Mesothelial cell of epicardium (in vitro differentiated cells): ENCODE measurements at regions not wholly inside any gene's neighbourhood (a gene's known extent, or its start where the extent isn't known, plus 50 kb on each side); places are given as distances from the start of the nearest gene placed in this dataset.
"Not testable (repeated sequence)": the region's sequence is repeated elsewhere in the genome, so short reads cannot be mapped to it uniquely, and the experiment has no call there.

Experiments
- DNase-seq, 2 experiments: peaks; one replicate each; pipeline ENCODE4 v3.0.0; 2021; ENCODE audit warnings: low spot score in 2 of 2; ENCODE audit not compliant: unreplicated experiment in 2 of 2
- H3K27ac Mint-ChIP-seq: 2 replicates; pipeline ENCODE4 v1.8.0; 2021; ENCODE audit warnings: mixed read lengths
- H3K27me3 Mint-ChIP-seq: 2 replicates; pipeline ENCODE4 v1.8.0; 2021; ENCODE audit warnings: low read depth, mixed read lengths
- H3K36me3 Mint-ChIP-seq: 2 replicates; pipeline ENCODE4 v1.8.0; 2021; ENCODE audit warnings: mixed read lengths
- H3K4me1 Mint-ChIP-seq: 2 replicates; pipeline ENCODE4 v1.8.0; 2021; ENCODE audit warnings: mixed read lengths
- H3K4me3 Mint-ChIP-seq: 2 replicates; pipeline ENCODE4 v1.8.0; 2021; ENCODE audit warnings: mild to moderate bottlenecking, moderate library complexity, mixed read lengths
- H3K9me3 Mint-ChIP-seq: 2 replicates; pipeline ENCODE4 v1.8.0; 2021; ENCODE audit warnings: mixed read lengths
- TF ChIP-seq, protein P1 (sequence below): fragments of 200-600 bp; sonication (generic); IDR thresholded peaks from one replicate; pipeline ENCODE4 v1.5.0; 2021; ENCODE audit warnings: antibody characterized with exemption; ENCODE audit not compliant: unreplicated experiment

DNA sequence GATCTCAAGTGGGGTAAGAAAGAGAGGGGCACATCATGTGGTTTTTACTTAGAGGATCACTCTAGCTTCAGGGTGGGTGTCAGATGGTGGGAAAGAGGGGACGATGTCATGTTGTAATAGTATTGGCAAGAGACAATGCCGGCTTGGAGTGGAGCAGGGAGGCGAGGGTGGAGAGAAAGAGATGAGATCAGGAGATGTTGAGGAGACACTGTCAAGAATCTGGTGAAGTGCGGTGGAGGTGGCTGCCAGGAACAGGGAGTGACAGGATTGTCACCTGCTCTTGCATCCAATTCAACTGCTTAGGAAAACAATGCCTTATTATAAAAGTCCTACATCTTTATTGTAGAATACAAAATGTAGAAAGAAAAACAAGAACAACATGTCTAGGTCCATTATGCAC lies 63.0 kb upstream of the MKI67 start:
- no peak for DNase-seq
- Mint-ChIP-seq H3K27me3 (peaks cover 8% of the 10 kb centered on the region), H3K4me1 (peaks cover 17% of the 10 kb centered on the region), H3K36me3 (no peaks in the 10 kb centered on the region), H3K9me3 (no peaks in the 10 kb centered on the region), H3K4me3 (no peak overlapping the region), H3K27ac (no peak overlapping the region)
- TF ChIP-seq, protein P1, sequence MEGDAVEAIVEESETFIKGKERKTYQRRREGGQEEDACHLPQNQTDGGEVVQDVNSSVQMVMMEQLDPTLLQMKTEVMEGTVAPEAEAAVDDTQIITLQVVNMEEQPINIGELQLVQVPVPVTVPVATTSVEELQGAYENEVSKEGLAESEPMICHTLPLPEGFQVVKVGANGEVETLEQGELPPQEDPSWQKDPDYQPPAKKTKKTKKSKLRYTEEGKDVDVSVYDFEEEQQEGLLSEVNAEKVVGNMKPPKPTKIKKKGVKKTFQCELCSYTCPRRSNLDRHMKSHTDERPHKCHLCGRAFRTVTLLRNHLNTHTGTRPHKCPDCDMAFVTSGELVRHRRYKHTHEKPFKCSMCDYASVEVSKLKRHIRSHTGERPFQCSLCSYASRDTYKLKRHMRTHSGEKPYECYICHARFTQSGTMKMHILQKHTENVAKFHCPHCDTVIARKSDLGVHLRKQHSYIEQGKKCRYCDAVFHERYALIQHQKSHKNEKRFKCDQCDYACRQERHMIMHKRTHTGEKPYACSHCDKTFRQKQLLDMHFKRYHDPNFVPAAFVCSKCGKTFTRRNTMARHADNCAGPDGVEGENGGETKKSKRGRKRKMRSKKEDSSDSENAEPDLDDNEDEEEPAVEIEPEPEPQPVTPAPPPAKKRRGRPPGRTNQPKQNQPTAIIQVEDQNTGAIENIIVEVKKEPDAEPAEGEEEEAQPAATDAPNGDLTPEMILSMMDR, result no peak

DNA sequence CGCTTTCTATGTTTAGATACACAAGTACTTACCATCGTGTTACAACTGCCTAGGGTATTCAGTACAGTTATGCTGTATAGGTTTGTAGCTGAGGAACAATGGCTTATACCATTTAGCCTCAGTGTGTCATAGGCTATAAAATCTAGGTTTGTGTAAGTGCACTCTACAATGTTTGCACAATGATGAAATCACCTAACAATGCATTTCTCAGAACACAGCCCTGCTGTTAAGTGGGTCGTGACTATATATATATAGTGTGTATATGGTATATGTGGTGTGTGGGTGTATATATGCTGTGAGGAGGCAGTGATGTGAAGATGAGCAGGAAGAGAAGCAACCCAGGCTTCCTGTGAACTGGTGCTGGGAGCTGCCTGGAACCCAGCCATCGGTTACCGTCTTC lies 65.6 kb upstream of the MKI67 start:
- peaks cover 6% of the 10 kb centered on the region for H3K27me3 Mint-ChIP-seq
- no peak overlapping the region for H3K4me3 Mint-ChIP-seq
- peaks cover 17% of the 10 kb centered on the region for H3K4me1 Mint-ChIP-seq
- H3K36me3 Mint-ChIP-seq, result no peaks in the 10 kb centered on the region
- no peak for DNase-seq
- TF ChIP-seq, protein P1, result no peak
- no peaks in the 10 kb centered on the region for H3K9me3 Mint-ChIP-seq
- no peak overlapping the region for H3K27ac Mint-ChIP-seq

GRCh38 chr10:128201826-128202225 lies 75.6 kb upstream of the MKI67 start:
- not testable (repeated sequence) for H3K36me3 Mint-ChIP-seq, H3K9me3 Mint-ChIP-seq, H3K4me3 Mint-ChIP-seq, H3K27ac Mint-ChIP-seq, H3K4me1 Mint-ChIP-seq, DNase-seq
- peaks cover 13% of the 10 kb centered on the region for H3K27me3 Mint-ChIP-seq

DNA sequence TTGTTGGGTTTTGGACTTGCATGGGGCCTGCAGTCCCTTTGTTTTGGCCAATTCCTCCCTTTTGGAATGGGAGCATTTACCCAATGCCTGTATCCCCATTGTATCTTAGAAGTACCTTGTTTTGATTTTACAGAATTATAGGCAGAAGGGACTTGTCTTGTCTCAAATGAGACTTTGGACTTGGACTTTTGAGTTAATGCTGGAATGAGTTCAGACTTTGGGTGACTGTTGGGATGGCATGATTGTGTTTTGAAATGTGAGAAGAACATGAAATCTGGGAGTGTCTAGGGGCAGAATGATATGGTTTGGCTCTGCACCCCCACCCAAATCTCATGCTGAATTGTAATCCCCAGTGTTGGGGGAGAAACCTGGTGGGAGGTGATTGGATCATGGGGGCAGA lies 76.8 kb upstream of the MKI67 start:
- H3K4me3 Mint-ChIP-seq, result no peak overlapping the region
- no peaks in the 10 kb centered on the region for H3K4me1 Mint-ChIP-seq
- H3K27ac Mint-ChIP-seq, result no peak overlapping the region
- peaks cover 9% of the 10 kb centered on the region for H3K9me3 Mint-ChIP-seq
- TF ChIP-seq, protein P1, result no peak
- H3K27me3 Mint-ChIP-seq, result peaks cover 13% of the 10 kb centered on the region
- DNase-seq, result no peak
- H3K36me3 Mint-ChIP-seq, result no peaks in the 10 kb centered on the region

DNA sequence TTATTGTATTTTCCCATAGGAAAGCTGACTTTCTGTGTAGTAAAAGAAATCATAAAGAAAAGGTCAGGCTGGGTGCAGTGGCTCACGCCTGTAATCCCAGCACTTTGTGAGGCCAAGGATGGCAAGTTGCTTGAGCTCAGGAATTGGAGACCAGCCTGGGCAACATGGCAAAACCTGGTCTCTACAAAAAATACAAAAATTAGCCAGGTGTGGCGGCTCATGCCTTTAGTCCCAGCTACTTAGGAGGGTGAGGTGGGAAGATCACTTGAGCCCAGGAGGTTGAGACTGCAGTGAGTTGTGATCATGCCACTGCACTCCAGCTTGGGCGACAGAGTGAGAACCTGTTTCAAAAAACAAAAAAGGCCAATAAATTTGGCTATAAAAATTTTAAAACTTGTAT lies 79.4 kb upstream of the MKI67 start:
- DNase-seq, H3K4me1 Mint-ChIP-seq, H3K9me3 Mint-ChIP-seq, H3K4me3 Mint-ChIP-seq, H3K36me3 Mint-ChIP-seq, H3K27ac Mint-ChIP-seq: not testable (repeated sequence)
- peaks cover 19% of the 10 kb centered on the region for H3K27me3 Mint-ChIP-seq

DNA sequence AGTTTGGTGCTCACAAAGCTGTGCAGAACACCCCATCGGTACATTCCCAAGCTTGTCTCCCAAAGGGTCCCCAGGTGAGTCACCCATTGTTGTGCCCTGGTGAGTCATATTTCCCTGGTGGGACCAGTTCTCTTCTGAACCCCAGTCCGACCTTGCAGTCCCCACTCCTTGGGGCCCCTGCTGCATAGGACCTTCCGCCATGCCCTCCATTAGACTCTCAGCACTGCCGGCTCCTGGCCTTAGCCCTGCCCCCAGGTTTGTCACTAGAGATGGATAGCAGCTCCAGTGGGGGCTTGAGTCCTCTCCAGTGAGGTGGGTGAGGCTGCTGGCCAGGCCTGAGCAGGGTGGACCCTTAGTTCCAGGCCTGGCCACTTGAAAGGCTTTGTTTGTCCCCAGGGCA lies 80.5 kb upstream of the MKI67 start:
- peaks cover 4% of the 10 kb centered on the region for H3K9me3 Mint-ChIP-seq
- H3K4me1 Mint-ChIP-seq, result peaks cover 2% of the 10 kb centered on the region
- H3K27ac Mint-ChIP-seq, result no peak overlapping the region
- H3K4me3 Mint-ChIP-seq, result no peak overlapping the region
- peaks cover 19% of the 10 kb centered on the region for H3K27me3 Mint-ChIP-seq
- TF ChIP-seq, protein P1, result no peak
- H3K36me3 Mint-ChIP-seq, result no peaks in the 10 kb centered on the region
- no peak for DNase-seq

GRCh38 chr10:128209862-128210214 lies 83.6 kb upstream of the MKI67 start:
- DNase-seq, result no peak
- H3K27ac Mint-ChIP-seq, result no peak overlapping the region
- TF ChIP-seq, protein P1, result no peak
- no peaks in the 10 kb centered on the region for H3K36me3 Mint-ChIP-seq
- H3K27me3 Mint-ChIP-seq, result peaks cover 41% of the 10 kb centered on the region
- H3K4me3 Mint-ChIP-seq, result peak overlapping the region; percentile 60
- H3K4me1 Mint-ChIP-seq, result peaks cover 6% of the 10 kb centered on the region
- H3K9me3 Mint-ChIP-seq, result no peaks in the 10 kb centered on the region
